ENCODE measurements at regions not wholly inside any gene's neighbourhood (a gene's known extent, or its start where the extent isn't known, plus 50 kb on each side); places are given as distances from the start of the nearest gene placed in this dataset.

DNA sequence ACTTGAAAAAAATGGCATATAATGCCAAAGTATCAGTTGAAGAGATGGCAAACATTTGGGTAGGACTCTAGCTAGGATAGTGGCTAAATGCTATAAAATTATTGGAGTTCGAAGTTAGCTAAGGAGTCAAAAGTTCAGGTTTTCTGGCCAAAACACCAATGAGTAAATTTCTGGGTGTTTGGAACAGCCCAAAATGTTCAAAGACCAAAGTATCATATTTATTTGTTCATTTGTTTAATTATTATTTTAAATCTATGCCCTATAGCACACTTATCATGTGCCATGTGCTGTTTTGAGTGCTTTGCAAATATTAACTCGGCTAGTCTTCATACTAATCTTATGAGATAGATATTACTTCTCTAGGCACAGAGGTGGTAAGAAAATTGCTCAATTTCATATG, 285.5 kb downstream of the TEX13C start:
- TF ChIP-seq, protein P1, sequence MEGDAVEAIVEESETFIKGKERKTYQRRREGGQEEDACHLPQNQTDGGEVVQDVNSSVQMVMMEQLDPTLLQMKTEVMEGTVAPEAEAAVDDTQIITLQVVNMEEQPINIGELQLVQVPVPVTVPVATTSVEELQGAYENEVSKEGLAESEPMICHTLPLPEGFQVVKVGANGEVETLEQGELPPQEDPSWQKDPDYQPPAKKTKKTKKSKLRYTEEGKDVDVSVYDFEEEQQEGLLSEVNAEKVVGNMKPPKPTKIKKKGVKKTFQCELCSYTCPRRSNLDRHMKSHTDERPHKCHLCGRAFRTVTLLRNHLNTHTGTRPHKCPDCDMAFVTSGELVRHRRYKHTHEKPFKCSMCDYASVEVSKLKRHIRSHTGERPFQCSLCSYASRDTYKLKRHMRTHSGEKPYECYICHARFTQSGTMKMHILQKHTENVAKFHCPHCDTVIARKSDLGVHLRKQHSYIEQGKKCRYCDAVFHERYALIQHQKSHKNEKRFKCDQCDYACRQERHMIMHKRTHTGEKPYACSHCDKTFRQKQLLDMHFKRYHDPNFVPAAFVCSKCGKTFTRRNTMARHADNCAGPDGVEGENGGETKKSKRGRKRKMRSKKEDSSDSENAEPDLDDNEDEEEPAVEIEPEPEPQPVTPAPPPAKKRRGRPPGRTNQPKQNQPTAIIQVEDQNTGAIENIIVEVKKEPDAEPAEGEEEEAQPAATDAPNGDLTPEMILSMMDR (IDR thresholded peaks at IDR 0.05): no peak
- TF ChIP-seq POLR2A (IDR thresholded peaks at IDR 0.05) (no peak), POLR2AphosphoS5 (IDR thresholded peaks at IDR 0.05) (no peak), EP300 (IDR thresholded peaks at IDR 0.05) (no peak)
